Retinal pigment epithelial cell (primary cell): ENCODE measurements at regions not wholly inside any gene's neighbourhood (a gene's known extent, or its start where the extent isn't known, plus 50 kb on each side); places are given as distances from the start of the nearest gene placed in this dataset.
"Not testable (repeated sequence)": the region's sequence is repeated elsewhere in the genome, so short reads cannot be mapped to it uniquely, and the experiment has no call there.

Experiments
- DNase-seq: peaks from one replicate; pipeline ENCODE4 v3.0.0-alpha.2; 2010; ENCODE audit warnings: low read depth
- H3K4me3 ChIP-seq: 2 replicates; pipeline ENCODE4 v1.5.1; 2011; ENCODE audit warnings: mild to moderate bottlenecking, low read length, control low read depth, moderate library complexity
- CTCF ChIP-seq: conservative IDR thresholded peaks from 2 replicates; pipeline ENCODE4 v1.5.1; 2011; ENCODE audit warnings: low read depth, low read length, control low read depth, inconsistent platforms

DNA sequence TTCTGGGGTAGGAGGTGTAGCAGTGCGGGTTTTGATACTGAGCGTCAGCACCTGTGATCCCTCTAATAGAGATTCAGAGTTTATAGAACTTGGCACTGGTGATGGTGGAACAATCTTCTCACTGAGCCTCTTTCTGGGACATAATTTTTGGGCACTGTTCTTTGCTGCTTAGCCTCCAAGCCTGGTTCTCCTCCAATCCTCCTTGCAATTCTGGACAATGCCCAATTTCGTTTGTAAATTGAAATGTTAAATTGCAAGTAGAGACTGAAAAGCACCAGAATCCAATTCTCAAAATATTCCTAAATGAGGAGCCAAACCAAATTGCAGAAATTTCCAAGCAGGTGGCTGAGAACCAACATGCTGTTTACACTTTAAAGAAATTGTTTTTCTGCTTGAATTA lies 149.8 kb upstream of the ABI3BP start:
- no peak for TF ChIP-seq CTCF
- DNase-seq: no peak
- H3K4me3 ChIP-seq: no peak overlapping the region

DNA sequence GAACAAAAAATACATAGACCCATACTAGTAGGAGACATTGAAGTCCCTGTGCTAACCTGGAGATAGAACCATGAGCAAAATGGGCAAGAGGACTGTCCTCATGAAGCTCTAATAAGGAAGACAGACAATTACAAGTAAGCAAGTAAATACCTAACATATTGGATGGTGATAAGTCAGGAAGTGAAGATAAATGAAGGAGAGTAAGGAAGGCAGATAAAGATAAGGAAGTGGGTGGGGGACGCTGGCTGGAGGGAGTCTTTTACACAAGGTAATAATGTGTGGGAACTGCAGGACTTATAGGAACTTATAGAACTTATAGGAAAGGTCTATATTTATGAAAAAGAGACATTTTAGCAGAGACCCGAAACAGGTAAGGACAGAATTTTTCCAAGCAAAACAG lies 148.9 kb upstream of the ABI3BP start:
- DNase-seq: no peak
- no peak overlapping the region for H3K4me3 ChIP-seq
- no peak for TF ChIP-seq CTCF

DNA sequence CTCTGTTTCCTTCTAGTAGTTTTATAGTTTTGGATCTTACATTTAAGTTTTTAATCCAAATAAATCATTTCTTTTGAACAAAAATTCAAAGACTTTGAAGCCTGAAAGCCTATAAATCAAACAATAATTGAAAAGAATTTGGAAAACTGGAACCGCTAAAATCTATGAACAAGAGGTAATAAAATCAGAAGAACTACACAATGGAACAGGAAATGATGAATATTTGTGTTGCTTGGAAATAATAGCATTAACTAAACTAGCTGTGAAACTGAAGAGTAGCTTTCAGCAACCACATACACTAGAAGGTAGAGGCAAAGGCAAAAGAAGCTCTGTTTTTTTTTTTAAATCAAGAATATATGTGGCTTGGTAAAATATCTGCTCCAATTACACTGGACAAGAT lies 147.9 kb upstream of the ABI3BP start:
- no peak overlapping the region for H3K4me3 ChIP-seq
- TF ChIP-seq CTCF: no peak
- no peak for DNase-seq

DNA sequence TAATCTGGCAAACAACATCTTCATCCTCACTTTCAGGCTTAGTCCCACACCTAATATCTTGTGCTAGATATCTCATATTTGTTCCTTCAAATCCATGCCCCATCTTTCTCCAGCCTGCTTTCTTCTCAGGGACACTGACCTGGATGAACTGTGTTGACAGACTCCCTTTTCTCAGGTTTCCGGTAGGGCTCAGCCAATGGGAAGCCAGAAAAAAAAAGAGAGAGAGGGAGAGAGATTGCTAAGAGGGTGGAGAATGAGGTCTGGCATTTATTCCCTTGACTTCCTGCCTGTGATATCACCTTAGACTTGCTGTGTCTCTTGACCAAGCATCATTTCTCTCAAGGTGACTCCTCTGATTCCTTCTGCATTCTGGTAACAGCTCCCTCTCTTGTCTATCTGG lies 145.6 kb upstream of the ABI3BP start:
- DNase-seq: no peak
- no peak for TF ChIP-seq CTCF
- no peak overlapping the region for H3K4me3 ChIP-seq

DNA sequence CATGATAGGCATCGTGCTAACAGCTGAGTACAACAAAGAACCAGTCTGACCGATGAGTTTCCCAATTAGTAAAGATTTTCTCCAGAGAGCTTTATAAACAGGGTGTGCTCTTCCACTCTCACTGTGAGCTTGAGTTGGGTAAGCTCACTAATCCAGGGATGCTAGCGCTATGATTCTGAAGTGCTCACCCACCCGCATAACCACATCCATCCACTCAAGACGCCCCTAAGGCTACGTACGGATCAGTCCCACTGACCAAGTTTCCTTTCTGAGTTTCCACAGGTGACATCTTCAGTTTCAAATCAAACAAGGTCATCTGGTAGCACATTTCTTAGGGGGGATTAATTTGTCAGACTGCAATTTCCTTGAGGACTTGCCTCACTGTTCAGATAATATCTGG lies 141.1 kb upstream of the ABI3BP start:
- no peak for DNase-seq
- TF ChIP-seq CTCF: no peak
- H3K4me3 ChIP-seq: no peak overlapping the region

GRCh38 chr3:101133652-101134051 lies 140.4 kb upstream of the ABI3BP start:
- TF ChIP-seq CTCF: no peak
- no peak for DNase-seq
- no peak overlapping the region for H3K4me3 ChIP-seq

DNA sequence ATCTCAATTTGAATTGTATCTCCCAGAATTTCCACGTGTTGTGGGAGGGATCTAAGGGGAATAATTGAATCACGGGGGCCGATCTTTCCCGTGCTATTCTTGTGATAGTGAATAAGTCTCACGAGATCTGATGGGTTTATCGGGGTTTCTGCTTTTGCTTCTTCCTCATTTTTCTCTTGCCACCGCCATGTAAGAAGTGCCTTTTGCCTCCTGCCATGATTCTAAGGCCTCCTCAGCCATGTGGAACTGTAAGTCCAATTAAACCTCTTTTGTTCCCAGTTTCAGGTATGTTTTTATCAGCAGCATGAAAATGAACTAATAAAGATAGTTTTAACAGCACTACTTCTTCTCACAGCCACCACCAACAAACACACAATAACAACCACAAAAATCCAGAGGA lies 140.0 kb upstream of the ABI3BP start:
- H3K4me3 ChIP-seq, DNase-seq: not testable (repeated sequence)

GRCh38 chr3:101131767-101132166 lies 138.5 kb upstream of the ABI3BP start:
- DNase-seq: no peak
- no peak overlapping the region for H3K4me3 ChIP-seq
- TF ChIP-seq CTCF: no peak
